SKM-1 treated with dmso at 0.1 percent for 144 hours (cell line): ENCODE measurements at regions not wholly inside any gene's neighbourhood (a gene's known extent, or its start where the extent isn't known, plus 50 kb on each side); places are given as distances from the start of the nearest gene placed in this dataset.

ENCODE experiments used
- DNase-seq: peaks from one replicate; lab custom pipeline; 2025; ENCODE audit not compliant: unreplicated experiment; lab: John Stamatoyannopoulos, UW

- DNase-seq, result no peak
These were observed 205.3 kb downstream of the THBS2 start for GRCh38 chr6:169048185-169048864.

GRCh38 chr6:169047345-169047744 is 206.3 kb downstream of the THBS2 start:
- DNase-seq, result no peak

- DNase-seq, result no peak
These were observed 207.0 kb downstream of the THBS2 start for GRCh38 chr6:169046483-169047192.

DNA sequence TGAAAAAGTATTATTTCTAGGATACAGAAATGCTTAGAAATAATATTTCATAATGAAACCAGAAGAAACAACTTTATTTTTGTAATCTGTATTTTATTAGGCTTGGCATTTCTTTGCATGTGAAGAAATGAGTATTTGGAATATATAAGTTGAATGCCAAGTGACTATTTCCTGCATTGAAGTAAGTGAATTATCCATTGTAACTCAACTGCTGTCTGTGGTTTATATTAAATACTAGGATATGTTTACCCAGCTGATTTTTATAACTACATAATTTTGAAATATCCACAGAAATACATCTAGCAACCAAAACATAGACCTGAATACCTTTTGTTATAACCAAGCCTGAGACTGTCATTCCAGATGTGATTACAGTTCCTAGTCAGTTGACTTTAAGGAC is 207.6 kb downstream of the THBS2 start:
- no peak for DNase-seq

GRCh38 chr6:169045486-169045885 is 208.2 kb downstream of the THBS2 start:
- no peak for DNase-seq

GRCh38 chr6:169044381-169045230 is 209.0 kb downstream of the THBS2 start:
- no peak for DNase-seq

GRCh38 chr6:169042061-169042460 is 211.6 kb downstream of the THBS2 start:
- DNase-seq, result no peak

GRCh38 chr6:169041078-169041477 is 212.6 kb downstream of the THBS2 start:
- DNase-seq, result no peak

DNA sequence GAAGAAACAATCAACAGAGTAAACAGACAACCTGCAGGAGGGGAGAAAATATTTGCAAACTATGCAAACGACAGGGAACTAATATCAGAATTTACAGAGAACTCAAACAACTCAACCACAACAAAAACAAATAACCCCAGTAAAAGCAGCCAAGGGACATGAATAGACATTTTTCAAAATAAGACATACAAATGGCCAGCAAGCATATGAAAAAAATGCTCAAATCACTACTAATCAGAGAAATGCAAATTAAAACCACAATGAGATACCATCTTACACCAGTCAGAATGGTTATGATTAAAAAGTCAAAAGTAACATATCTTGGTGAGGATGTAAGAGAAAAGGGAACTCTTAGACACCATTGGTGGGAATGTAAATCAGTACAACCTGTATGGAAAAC is 215.0 kb downstream of the THBS2 start:
- no peak for DNase-seq

- no peak for DNase-seq
These were observed 218.0 kb downstream of the THBS2 start for GRCh38 chr6:169035385-169036240.

DNA sequence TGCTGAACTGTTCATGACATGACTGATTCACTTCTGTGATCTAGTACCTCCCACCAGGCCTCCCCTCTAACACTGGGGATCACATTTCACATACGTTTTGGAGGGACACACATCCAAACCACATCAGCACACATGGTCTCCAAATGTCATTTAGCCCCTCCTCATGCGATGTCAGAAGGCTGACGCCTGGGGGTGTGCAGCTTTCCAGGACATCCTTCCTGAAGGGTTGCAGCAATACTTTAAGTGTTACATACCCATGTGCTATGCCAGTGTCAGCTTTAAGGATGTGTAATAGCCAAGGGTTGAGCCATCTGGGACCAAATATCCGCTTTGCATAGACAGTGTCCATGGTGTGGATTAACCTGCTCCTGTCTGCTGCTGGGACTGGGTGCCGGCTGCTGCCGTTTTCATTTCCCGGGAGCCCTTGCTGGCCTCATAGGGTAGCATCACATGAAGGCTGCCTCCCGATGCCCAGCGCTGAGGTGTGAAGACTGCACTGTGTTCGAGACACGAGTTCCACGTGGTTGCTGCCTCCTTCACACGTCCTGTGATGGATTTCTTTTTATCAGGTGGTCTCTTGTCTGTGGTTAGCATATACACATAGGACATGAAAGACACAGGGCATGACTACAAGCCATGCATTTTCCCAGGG is 219.0 kb downstream of the THBS2 start:
- no peak for DNase-seq

- DNase-seq, result no peak
These were observed 223.8 kb downstream of the THBS2 start for GRCh38 chr6:169029861-169030260.

GRCh38 chr6:169028343-169028742 is 225.3 kb downstream of the THBS2 start:
- peak; percentile 16 for DNase-seq

- no peak for DNase-seq
These were observed 227.5 kb downstream of the THBS2 start for GRCh38 chr6:169026175-169026574.

GRCh38 chr6:169024047-169024660 is 229.5 kb downstream of the THBS2 start:
- no peak for DNase-seq

DNA sequence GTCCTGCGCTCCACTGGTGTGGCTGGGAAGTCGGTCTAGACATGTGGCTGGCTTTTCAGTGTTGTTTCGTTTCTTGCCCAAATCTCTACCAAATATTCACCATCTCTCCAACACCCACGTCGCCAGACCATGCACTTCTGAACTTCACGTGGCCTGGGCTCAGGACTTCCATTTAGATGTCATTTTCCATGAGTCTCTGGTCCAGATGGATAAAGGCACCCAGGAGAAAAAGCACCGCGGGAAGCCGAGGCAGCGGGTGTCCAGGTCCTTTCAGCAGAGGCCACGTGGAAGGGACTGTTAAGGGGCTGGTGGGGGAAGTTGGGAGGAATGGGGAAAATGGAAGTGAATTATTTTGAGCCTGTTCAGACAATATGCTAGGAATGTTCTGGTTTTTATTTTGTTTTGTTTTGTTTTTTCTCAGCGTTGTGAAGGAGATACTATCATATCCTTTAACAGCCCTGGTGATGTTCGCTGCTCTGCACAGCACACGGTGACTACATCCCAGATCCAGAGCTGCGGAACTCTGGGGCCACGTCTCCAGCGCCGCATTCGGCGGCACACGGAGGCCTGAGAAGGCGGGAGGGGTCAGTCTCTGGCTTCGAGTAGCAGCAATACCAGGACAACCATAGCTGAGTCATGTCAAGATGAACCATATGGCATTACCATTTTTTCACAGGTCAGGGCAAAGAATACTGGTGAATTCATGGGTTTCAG is 230.3 kb downstream of the THBS2 start:
- DNase-seq, result no peak

DNA sequence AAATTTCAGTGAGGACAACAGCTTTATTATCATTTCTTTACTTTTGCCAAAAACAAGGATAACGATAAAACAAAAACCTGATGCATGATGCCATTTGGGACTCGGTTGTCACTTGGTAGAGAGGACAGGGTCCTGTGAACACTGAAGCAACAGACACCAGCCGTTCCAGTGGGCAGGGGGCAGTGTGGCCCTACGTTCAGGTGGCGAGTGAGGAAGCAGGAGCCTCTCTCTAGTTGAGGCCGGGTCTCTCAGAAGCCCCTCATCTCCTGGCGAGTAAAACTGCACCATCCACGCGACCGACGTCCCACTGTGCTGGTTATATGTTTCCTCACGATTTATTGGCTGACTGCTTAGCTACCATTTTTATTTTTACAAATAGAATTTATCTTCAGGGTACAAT is 231.6 kb downstream of the THBS2 start:
- DNase-seq, result no peak

DNA sequence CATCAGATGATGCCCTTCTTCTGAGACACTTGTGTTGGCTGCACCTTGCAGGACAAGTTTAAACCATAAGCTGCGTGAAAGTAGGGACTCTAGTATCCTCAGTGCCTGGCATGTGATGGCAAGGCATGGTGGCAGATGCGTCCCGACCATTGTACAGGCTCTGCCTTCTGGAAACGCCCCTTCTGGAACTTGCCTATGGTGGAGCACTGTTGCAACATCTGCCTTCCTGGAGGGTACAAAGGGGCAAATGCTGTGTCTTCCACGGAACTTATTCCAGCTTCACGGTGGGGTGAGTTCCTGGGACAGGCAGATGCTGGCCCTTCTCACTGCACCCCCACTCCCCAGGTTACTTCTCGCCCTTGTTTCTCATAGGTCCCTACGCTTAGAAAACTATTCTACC is 232.8 kb downstream of the THBS2 start:
- DNase-seq, result no peak

DNA sequence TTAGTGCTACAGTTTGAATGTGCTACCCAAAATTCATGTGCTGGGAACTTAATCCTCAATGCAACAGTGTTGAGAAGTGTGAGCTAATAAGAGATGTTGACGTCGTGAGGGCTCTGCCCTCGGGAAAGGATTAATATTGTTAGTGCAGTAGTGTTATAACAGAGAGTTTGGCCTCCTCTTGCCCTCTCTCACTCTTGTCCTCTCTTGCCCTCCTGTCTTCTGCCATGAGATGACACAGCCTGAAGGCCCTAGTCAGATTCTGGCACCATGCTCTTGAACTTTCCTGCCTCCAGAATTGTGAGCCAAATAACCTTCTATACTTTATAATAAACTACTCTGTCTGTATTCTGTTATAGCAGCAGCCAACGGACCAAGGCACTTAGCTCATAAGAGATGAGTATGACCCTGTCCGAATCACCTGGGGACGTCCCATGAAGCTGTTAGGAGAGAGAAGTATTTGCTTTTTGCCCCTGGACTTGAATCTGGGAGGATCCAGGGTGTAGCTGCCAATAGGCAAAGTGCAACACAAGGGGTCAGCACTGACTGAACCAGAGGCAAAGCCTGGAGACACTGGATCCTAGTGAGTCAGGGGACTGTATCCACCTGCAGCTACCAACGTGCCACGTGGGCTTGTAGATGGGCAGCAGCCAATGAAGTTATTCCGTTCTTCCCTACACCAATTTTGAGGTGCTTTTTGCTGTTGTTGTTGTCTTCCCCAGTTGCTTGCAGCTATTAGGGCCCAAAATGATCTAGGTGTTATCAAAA is 233.7 kb downstream of the THBS2 start:
- DNase-seq, result no peak
